Kidney glomerular epithelial cell (primary cell): ENCODE measurements at regions not wholly inside any gene's neighbourhood (a gene's known extent, or its start where the extent isn't known, plus 50 kb on each side); places are given as distances from the start of the nearest gene placed in this dataset.
"Not testable (repeated sequence)": the region's sequence is repeated elsewhere in the genome, so short reads cannot be mapped to it uniquely, and the experiment has no call there.

ENCODE experiments used
- DNase-seq: peaks from one replicate; lab custom pipeline; 2025; lab: John Stamatoyannopoulos, UW

DNA sequence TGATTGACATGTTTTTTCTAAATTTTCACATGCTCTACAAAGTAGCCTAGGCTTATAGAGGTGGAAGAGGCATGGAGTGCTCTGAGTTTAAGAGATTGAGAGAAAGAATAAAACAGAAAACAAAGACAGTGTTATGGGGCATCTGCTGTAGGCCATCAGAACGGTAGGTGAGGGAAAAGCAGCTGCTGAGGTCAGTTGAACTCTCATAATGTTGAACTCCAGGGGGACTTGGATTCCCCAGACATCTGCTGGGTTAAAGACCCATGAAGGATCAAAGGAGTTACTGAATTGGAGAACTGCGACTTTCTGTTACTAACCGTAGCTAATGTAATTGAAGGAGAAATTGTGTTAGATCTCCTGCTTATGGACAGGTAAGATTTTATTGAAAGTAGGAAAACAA is 333.9 kb downstream of the TFAP2B start:
- no peak for DNase-seq

DNA sequence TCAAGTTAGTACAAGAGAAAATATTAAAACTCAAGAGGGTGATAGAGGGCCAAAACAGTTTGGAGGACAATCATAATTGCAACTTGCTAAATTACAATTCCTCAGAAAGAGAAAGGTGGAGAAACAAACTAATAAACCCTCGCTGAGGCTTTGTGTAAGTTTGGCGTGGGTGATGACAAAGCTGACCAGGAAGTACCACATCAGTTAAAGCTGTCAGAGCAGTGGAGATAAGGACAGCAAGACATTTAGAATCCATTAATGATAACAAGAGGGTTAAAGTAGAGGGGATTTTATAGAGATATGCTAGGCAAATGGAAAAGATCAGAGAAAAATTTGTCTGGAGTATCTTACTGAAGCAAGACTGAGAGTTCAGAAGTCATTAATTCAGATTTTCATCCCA is 334.4 kb downstream of the TFAP2B start:
- no peak for DNase-seq

DNA sequence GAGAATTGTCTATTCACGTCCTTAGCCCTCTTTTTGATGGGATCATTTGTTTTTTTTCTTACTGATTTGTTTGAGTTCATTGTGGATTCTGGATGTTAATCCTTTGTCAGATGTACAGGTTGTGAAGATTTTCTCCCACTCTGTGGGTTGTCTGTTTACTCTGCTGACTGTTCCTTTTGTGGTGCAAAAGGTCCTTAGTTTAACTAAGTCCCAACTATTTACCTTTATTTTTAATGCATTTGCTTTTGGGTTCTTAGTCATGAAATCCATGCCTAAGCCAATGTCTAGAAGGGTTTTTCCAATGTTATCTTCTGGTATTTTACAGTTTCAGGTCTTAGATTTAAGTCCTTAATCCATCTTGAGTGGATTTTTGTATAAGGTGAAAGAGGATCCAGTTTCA is 336.3 kb downstream of the TFAP2B start:
- not testable (repeated sequence) for DNase-seq

DNA sequence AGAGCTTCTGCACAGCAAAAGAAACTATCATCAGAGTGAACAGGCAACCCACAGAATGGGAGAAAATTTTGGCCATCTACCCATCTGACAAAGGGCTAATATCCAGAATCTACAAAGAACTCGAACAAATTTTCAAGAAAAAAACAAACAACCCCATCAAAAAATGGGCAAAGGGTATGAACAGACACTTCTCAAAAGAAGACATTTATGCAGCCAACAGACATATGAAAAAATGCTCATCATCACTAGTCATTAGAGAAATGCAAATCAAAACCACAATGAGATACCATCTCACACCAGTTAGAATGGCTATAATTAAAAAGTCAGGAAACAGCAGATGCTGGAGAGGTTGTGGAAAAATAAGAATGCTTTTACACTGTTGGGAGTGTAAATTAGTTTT is 340.6 kb downstream of the TFAP2B start:
- not testable (repeated sequence) for DNase-seq

DNA sequence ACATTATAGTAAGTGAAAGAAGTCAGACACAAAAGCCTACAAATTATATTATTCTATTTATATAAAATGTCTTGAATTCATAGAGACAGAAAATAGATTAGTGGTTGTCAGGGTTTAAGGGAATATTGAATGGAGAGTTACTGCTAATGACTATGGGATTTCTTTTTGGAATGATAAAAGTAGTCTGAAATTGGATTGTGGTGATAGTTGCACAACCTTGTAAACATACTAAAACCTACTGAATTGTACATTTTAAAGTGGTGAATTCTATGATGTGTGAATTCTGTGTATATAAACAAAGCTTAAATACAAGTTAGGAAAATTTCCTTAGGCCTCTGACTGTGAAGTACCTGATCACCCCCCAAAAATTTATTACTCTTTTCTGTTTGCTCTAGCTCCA is 343.1 kb downstream of the TFAP2B start:
- DNase-seq, result no peak

DNA sequence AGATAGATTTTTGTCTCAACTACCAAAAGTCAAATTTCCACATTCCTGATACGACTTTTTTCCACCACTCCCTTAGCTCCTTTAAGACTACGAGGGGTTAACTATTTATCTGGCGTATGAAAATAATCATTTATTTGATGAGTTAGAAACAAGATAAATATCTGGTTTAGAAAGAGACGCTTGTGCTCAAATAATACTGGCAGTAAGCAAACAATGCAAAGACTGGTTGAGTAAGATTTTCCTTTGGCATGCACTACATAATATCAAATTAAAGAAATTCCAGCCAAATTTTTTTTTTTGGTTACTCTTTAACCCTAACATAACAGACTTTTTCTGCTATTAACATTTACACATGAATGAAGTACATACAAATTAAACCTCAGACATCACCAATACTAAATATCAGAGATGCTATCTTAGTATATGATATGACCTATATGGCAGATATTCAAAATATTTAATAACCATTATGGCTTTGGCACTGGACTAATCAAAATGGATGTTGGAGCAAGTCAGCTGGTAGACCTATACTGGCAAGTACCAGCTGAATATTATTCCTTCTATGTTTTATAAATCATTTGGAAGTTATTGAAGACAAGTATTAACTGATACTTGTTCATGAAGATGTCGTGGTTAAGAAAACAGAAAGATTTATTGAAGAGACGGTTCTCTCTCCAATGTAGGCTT is 345.3 kb downstream of the TFAP2B start:
- DNase-seq, result no peak

DNA sequence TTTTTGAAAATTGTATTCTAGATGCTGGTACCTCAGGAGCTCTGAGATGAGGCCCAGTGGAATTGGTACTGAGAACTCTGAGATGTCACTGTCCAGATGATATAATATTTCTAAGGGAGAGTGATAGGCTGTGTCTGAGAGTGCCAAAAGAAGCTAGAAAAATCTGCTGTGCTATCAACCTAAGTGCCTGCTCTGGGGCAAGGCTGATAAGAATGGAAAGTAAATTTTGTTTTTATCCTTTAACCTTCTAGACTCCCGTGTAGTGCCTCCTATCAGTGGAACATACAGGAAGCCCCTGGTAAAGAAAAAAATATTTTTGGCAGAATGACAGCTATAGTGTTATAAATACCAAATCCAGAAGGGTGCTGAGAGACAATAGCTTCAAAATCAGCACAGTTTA is 348.2 kb downstream of the TFAP2B start:
- no peak for DNase-seq

DNA sequence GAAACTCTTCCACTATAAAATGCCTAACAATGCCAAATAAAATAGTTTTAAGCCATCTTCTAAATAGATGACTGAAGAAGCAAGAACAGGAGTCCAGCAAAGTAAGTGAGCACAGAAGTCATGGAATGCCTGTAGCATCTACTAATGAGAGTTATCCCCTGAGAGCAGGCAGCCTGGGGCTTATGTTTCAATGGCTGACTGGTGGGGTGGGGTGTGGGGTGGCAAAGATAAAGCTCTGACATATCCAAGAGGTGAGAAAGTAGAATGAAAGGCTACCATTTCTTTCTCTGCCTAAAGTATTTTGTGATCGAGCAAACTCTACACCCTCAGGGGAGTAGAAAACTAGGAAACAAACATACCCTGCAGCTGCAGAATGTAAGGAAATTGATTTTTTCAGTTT is 348.8 kb downstream of the TFAP2B start:
- no peak for DNase-seq

DNA sequence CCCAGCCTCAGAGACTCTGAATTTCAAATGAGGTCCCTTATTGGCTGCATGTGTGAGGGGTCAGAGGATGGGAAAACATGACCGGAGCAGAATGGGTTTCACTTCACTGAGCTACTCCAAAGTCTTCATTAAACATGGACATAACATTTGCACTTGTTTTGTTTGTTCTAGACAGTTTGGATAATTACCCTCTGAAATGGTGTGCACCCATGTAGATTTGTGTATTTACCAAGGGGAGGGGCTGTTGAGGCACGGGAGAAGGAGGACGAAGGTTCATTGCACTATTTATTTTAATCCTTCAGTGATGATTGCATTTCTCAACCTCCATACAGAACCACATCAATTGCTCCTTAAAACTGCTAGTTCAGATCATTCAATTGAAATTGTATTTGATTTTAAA is 364.2 kb downstream of the TFAP2B start:
- DNase-seq, result no peak

DNA sequence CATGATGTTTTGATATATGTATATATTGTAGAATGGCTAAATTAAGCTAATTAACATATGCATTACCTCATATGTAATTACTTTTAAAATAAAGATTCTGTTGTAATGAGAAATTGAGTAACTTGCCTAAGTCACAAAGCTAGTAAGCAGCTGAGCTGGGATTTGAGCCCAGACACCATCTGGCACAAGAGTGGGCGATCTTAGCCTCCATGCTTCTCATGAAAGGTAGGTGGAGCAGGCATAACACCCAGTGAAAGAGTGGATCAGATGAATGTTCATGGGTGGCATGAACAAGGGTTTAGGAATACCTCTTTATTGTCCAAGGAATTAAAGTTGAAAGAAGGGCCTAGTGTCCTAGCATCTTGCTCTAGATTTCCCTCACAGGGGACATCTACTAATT is 365.4 kb downstream of the TFAP2B start:
- no peak for DNase-seq

DNA sequence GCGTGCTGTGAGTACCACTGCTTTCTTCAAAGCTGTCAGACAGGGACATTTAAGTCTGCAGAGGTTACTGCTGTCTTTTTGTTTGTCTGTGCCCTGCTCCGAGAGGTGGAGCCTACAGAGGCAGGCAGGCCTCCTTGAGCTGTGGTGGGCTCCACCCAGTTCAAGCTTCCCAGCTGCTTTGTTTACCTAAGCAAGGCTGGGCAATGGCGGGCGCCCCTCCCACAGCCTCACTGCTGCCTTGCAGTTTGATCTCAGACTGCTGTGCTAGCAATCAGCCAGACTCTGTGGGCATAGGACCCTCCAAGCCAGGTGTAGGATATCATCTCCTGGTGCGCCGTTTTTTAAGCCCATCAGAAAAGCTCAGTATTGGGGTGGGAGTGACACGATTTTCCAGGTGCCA is 374.5 kb downstream of the TFAP2B start:
- DNase-seq, result not testable (repeated sequence)

DNA sequence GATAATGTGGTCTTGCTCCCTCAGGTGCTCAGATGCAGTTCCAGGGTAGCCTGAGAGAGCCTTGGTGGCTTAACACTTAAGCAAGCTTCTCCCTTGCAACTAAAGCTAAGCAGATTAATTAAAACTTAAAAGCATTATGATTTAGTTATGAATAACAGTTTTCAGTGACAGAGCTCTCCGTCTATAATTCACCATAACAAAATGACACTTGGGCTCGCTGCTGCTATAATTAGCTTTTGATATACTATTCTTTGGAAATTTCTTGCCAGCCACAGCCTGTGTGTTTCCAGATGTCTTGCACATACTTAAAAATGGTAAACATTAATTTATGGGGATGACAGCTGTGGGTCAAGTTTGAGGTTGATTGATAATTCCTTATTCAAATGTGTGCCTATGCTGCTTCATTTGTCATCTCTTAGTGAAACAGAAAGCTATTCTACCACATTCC is 380.5 kb downstream of the TFAP2B start:
- DNase-seq, result no peak

DNA sequence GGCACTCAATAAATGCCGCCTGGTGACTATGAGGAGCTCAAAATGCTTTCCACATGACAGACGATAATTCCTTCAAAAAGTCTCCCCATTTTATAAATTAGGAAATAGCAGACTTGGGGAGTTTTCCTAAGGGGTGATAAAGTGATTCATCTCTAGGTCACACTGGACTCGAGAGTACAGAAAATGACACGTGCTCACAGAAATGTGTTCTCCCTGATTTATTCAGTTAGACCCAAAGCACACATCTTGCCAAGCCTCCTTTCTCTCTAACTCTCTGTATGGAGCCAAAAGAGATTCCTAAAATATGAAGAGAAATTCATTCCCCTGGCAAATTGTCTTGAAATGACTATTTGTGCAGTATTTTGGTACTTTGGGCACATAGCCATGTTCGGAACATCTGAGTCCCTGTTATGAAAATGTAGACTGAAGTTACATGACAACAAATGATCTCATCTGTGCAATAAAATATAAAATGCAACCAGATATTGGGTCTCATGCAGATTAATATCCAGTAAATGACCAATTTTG is 381.1 kb downstream of the TFAP2B start:
- no peak for DNase-seq

DNA sequence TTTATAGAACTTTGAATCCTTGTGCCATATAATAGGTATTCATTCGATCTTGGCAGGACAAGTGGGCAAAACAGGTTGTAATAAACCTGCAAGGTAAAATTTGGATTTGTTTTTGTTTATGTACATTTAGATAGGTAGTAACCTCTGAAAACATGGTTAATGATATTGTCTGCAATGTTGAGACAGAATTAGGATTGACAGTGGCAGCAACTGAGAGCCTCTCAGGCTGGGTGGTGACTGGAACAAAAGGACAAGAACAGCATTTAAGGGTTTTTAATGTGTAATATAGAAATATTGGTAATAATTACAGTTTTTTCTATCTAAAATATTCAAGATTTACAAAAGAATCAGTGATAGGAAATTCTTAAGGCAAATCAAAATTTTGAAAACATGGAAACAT is 382.0 kb downstream of the TFAP2B start:
- DNase-seq, result no peak

DNA sequence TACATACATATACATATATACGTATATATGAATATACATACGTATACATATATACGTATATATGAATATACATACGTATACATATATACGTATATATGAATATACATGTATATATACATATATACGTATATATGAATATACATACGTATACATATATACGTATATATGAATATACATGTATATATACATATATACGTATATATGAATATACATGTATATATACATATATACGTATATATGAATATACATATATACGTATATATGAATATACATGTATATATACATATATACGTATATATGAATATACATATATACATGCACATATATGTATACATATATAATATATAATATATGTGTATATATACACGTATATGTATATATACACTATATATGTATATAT is 384.0 kb downstream of the TFAP2B start:
- not testable (repeated sequence) for DNase-seq

DNA sequence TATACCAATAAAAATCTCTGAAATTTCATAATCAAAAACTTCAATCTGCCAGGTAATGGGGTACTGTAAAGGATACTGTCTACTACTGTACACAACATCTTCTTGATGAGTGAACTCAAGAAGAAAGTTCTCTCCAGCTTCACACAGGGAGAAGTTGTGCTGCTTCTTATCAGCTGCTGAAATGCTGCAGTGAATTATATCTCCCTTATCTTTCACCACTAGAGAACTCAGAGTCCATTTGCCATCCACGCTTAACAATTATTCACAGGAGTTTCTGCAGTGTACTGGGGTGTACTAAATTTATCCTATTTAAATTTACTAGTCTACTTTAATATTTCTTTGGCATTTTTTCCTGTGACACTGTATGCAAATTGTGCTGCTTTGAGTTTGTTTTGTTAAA is 384.8 kb downstream of the TFAP2B start:
- no peak for DNase-seq

DNA sequence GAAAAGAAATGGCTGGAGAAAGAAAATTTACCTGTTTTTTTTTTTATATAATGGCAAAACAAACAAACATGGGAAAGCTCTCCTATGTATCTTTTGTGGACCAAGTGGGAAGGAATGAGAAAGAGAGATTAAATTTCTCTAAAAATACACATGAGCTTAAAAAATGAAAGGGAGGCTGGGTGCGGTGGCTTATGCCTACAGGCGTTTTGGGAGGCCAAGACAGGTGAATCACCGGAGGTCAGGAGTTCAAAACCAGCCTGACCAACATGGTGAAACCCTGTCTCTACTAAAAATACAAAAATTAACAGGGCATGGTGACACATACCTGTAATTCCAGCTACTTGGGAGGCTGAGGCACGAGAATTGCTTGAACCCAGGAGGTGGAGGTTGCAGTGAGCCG is 388.0 kb downstream of the TFAP2B start:
- not testable (repeated sequence) for DNase-seq

DNA sequence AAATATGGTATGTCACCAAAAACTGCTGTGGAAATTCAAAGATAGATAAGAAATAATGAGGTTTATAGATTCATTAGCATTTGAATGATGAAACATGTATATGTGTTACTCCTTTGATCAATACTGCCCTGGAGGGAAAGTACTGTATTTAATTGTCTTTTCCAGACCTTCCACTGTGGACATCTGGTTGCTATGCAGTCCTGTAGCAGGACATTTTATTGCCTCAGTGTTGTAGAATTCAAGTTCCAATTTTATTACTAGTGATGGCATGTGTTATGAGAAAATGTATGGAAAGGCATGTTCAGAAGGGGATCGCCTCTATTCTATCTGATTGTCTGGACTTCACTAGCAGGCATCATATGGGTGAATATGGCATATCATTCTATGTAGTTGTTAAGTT is 391.0 kb downstream of the TFAP2B start:
- no peak for DNase-seq

DNA sequence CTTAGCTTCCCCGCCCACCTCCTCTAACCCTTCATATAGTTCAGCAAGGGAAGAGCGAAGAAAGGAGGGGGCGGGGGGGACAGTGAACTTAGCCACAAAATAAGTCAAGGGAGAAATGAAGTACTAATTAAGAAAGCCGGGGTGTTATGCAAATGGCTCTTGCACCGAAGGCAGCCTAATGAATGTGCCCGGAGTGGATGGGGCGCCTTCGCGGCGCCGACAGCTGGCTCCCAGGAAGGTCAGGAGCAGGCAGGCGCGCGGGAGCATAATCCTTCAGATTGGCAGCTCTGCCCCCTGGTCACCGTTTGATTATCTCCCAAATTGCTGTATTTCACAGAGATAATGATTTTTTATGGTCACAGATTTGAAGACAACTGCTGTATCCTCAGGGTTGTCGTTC is 395.1 kb downstream of the TFAP2B start:
- no peak for DNase-seq

DNA sequence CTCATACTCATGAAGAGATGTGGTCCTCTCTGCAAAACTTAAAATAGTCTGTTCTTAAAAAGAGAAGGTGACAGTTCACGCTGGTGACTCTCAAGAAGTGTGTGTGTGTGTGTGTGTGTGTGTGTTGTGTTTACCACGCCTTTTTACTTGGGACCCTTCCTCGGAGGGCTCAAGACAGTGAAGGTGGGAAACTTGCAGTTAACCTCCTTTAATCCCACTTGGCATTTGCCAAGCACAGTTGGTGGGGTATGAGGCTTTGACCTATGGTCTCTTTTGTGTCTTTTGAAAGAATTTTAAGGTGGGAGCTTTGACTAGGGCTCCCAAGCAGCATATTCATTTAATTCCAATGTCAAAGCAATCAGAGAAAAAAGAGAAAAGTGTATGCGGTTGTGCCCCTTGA is 395.8 kb downstream of the TFAP2B start:
- DNase-seq, result no peak

DNA sequence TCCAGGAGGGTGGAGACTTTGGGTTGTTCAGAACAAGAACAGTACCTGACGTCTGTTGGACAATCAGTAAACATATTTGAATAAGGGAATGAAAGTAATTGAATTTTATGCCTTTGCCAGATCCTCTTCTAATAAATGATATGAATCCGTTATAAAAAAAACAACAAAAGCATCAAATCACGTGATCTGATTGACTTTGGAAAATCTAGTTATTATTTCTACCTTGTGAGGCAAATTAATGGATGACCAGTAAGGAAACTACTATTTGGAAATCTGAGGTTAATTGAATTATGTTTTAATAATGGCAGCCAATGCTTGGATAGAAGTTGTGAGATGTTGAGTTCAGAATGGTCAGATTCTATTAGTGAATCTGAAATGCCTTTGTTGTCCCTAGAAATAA is 399.5 kb downstream of the TFAP2B start:
- DNase-seq, result no peak

DNA sequence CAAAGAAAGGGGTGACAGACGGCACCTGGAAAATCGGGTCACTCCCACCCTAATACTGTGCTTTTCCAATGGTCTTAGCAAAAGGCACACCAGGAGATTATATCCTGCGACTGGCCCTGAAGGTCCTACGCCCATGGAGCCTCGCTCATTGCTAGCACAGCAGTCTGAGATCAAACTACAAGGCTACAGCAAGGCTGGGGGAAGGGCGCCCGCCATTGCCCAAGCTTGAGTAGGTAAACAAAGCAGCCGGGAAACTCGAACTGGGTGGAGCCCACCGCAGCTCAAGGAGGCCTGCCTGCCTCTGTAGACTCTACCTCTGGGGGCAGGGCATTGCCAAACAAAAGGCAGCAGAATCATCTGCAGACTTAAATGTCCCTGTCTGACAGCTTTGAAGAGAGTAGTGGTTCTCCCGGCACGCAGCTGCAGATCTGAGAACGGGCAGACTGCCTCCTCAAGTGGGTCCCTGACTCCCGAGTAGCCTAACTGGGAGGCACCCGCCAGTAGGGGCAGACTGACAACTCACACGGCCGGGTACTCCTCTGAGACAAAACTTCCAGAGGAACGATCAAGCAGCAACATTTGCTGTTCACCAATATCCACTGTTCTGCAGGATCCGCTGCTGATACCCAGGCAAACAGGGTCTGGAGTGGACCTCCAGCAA is 406.0 kb downstream of the TFAP2B start:
- DNase-seq, result not testable (repeated sequence)

DNA sequence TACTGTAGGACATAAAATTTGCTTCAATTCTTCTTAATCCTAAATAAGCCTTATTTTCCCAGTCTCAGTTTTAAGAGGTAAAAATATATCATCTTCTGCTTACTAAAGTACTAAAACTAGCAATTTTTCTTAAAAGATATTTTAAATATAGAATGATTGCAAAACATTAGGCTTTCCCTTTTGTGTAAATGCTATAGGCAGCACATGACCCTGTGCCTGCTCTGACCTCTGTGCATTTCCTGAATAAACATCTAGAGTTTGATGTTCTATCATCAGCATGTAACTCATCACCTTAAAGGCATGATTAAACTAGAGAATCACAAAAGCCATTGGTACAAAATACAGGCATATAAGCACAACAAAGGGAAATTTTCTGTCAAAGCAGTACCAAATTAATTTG is 422.7 kb downstream of the TFAP2B start:
- DNase-seq, result no peak

DNA sequence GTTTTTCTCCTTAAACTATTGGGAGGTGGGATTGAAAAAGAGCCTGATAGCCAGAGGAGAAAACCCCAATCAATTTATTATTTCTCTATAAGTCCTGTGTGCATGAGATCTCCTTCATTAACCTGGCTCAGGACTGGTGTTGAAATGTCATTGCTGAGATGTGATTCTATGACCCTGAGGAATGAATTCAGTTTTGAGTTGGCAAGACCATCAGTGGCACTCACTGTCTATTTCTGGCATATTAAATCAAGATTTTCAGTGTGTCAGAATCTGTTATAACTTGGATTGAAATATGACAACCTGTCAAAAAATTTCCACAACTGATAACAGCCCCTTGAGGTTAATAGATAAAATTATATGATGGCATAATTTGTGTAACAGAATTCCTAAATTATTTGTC is 431.1 kb downstream of the TFAP2B start:
- no peak for DNase-seq
